ENCODE measurements at regions not wholly inside any gene's neighbourhood (a gene's known extent, or its start where the extent isn't known, plus 50 kb on each side); places are given as distances from the start of the nearest gene placed in this dataset.

- Histone ChIP-seq H3K27me3 (peaks cover 0 to 5% of the 10 kb centered on the region in 2 donors), H3K4me3 (no peak overlapping the region), H3K27ac (no peak overlapping the region), H3K9me3 (no peaks in the 10 kb centered on the region), H3K4me1 (peaks cover 0 to under 1% (median under 1%) of the 10 kb centered on the region in 4 donors), H3K36me3 (no peaks in the 10 kb centered on the region)
- DNase-seq = no peak
- TF ChIP-seq CTCF (IDR thresholded peaks at IDR 0.05) = no peak
- intact Hi-C loops (cut with DNase I; ENCODE audit: low total_unique reads) = no loop called here
Measured at GRCh38 chr3:22366781-22367180, 615.8 kb upstream of the ZNF385D start.

GRCh38 chr3:22371036-22371435 lies 620.0 kb upstream of the ZNF385D start:
- peaks cover 0 to 12% (median 7%) of the 10 kb centered on the region in 4 donors for H3K4me1 ChIP-seq
- intact Hi-C loops (cut with DNase I; ENCODE audit: low total_unique reads) = no loop called here
- peaks cover 0 to 20% of the 10 kb centered on the region in 2 donors for H3K27me3 ChIP-seq
- no peak for TF ChIP-seq CTCF (IDR thresholded peaks at IDR 0.05)
- no peaks in the 10 kb centered on the region for H3K9me3 ChIP-seq
- no peak overlapping the region for H3K27ac ChIP-seq
- no peaks in the 10 kb centered on the region for H3K36me3 ChIP-seq
- DNase-seq = no peak
- no peak overlapping the region for H3K4me3 ChIP-seq

GRCh38 chr3:22371607-22372291 lies 620.7 kb upstream of the ZNF385D start:
- peaks cover 0 to 20% of the 10 kb centered on the region in 2 donors for H3K27me3 ChIP-seq
- TF ChIP-seq CTCF (IDR thresholded peaks at IDR 0.05) = no peak
- no peak for DNase-seq
- no peaks in the 10 kb centered on the region for H3K9me3 ChIP-seq
- H3K4me1 ChIP-seq = peaks cover 0 to 12% (median 7%) of the 10 kb centered on the region in 4 donors
- intact Hi-C loops (cut with DNase I; ENCODE audit: low total_unique reads) = no loop called here
- H3K36me3 ChIP-seq = no peaks in the 10 kb centered on the region
- peak overlapping the region; percentile 24 to 36 for H3K4me3 ChIP-seq
- no peak overlapping the region for H3K27ac ChIP-seq

DNA sequence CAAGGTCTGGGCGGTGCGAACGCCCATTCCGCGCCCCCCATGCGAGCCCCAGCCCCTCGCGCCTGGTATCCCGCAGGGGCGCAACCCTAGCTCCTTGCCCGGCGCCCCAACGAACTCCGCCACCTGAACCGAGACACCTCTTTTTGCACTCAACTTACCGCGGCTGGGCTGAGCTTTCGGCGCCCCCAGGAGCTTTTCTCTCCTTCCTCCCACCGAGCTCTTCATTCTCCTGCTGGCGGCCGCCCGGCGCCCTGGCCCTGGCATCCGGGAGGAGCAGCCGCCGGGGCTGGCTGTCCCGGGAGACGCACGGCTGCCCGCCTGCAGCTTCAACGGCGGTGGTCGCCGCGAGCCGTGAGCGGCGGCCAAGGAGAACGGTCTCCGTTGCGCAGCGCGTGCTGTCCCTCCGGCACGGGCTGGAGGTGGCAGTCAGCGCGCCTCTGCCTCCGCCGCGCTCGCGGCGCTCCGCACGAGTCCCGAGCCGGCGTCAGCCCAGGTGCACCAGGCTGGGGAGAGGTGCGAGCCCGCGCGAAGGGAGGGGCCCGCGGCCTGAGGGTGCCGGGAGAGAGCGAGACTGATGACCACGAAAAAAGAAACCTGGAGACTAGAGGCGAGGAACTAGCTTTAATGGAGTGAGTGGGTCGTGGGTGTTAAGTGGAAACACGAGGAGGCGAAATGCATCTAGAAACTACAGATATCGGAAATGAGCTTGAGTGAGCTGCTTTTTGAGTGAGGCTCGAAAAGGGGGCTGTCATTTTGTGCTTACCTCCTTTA lies 621.5 kb upstream of the ZNF385D start:
- H3K9me3 ChIP-seq = no peaks in the 10 kb centered on the region
- H3K27ac ChIP-seq = no peak overlapping the region
- peaks cover 0 to 12% (median 7%) of the 10 kb centered on the region in 4 donors for H3K4me1 ChIP-seq
- intact Hi-C loops (cut with DNase I; ENCODE audit: low total_unique reads) = no loop called here
- no peaks in the 10 kb centered on the region for H3K36me3 ChIP-seq
- no peak for DNase-seq
- no peak for TF ChIP-seq CTCF (IDR thresholded peaks at IDR 0.05)
- peaks cover 0 to 20% of the 10 kb centered on the region in 2 donors for H3K27me3 ChIP-seq
- peak overlapping the region; percentile 24 to 36 for H3K4me3 ChIP-seq

GRCh38 chr3:22373182-22373581 lies 622.2 kb upstream of the ZNF385D start:
- peaks cover 0 to 12% (median 7%) of the 10 kb centered on the region in 4 donors for H3K4me1 ChIP-seq
- TF ChIP-seq CTCF (IDR thresholded peaks at IDR 0.05) = no peak
- H3K27ac ChIP-seq = no peak overlapping the region
- no peaks in the 10 kb centered on the region for H3K9me3 ChIP-seq
- H3K36me3 ChIP-seq = no peaks in the 10 kb centered on the region
- peaks cover 0 to 20% of the 10 kb centered on the region in 2 donors for H3K27me3 ChIP-seq
- H3K4me3 ChIP-seq = no peak overlapping the region
- DNase-seq = no peak
- intact Hi-C loops (cut with DNase I; ENCODE audit: low total_unique reads) = no loop called here

Measured in tibial artery (tissue), 4 donors.